Activated CD8-positive, alpha-beta memory T cell treated with anti-CD3 and anti-CD28 coated beads, Interleukin-2, amount 50 U/mL, for 1 hour (primary cell): ENCODE measurements at regions not wholly inside any gene's neighbourhood (a gene's known extent, or its start where the extent isn't known, plus 50 kb on each side); places are given as distances from the start of the nearest gene placed in this dataset.

Source experiments
- DNase-seq: peaks from one replicate; pipeline ENCODE4 v3.0.0-alpha.2; 2020; ENCODE audit errors: extremely low read depth

- DNase-seq: no peak
These were observed 294.3 kb upstream of the TENM3 start for GRCh38 chr4:181948839-181949382.

- DNase-seq: no peak
These were observed 293.4 kb upstream of the TENM3 start for GRCh38 chr4:181949704-181950312.

GRCh38 chr4:181950372-181951127 lies 292.7 kb upstream of the TENM3 start:
- no peak for DNase-seq

- no peak for DNase-seq
These were observed 291.9 kb upstream of the TENM3 start for GRCh38 chr4:181951265-181951664.

- no peak for DNase-seq
These were observed 290.7 kb upstream of the TENM3 start for GRCh38 chr4:181952478-181952877.

GRCh38 chr4:181956512-181956911 lies 286.7 kb upstream of the TENM3 start:
- no peak for DNase-seq

GRCh38 chr4:181957088-181957487 lies 286.1 kb upstream of the TENM3 start:
- no peak for DNase-seq

GRCh38 chr4:181958446-181958845 lies 284.8 kb upstream of the TENM3 start:
- DNase-seq: no peak

GRCh38 chr4:181959121-181959520 lies 284.1 kb upstream of the TENM3 start:
- no peak for DNase-seq

GRCh38 chr4:181960384-181960783 lies 282.8 kb upstream of the TENM3 start:
- no peak for DNase-seq

GRCh38 chr4:181962321-181962720 lies 280.9 kb upstream of the TENM3 start:
- DNase-seq: no peak

- no peak for DNase-seq
These were observed 278.5 kb upstream of the TENM3 start for GRCh38 chr4:181964731-181965130.

GRCh38 chr4:181966104-181966551 lies 277.1 kb upstream of the TENM3 start:
- DNase-seq: no peak

- no peak for DNase-seq
These were observed 275.8 kb upstream of the TENM3 start for GRCh38 chr4:181967401-181967800.

GRCh38 chr4:181968371-181968770 lies 274.8 kb upstream of the TENM3 start:
- no peak for DNase-seq

- no peak for DNase-seq
These were observed 274.1 kb upstream of the TENM3 start for GRCh38 chr4:181969151-181969550.

- DNase-seq: no peak
These were observed 272.8 kb upstream of the TENM3 start for GRCh38 chr4:181970366-181970765.

GRCh38 chr4:181971411-181971810 lies 271.8 kb upstream of the TENM3 start:
- no peak for DNase-seq

- DNase-seq: no peak
These were observed 271.2 kb upstream of the TENM3 start for GRCh38 chr4:181971973-181972372.

- DNase-seq: no peak
These were observed 266.4 kb upstream of the TENM3 start for GRCh38 chr4:181976764-181977163.

- no peak for DNase-seq
These were observed 260.8 kb upstream of the TENM3 start for GRCh38 chr4:181982437-181982836.

GRCh38 chr4:181982856-181983255 lies 260.3 kb upstream of the TENM3 start:
- no peak for DNase-seq

- DNase-seq: no peak
These were observed 255.8 kb upstream of the TENM3 start for GRCh38 chr4:181987392-181987791.
